K562 (cell line): ENCODE measurements at regions not wholly inside any gene's neighbourhood (a gene's known extent, or its start where the extent isn't known, plus 50 kb on each side); places are given as distances from the start of the nearest gene placed in this dataset.

Source experiments
- ATAC-seq: fragments of 200-7000 bp; cut with Tn5 transposase; 3 replicates; pipeline ENCODE4 v1.9.1; 2020; ENCODE audit warnings: moderate library complexity
- BruUV-seq: library from RNA; stranded (reverse); fragments of 400-500 nt; replicated peaks from 2 replicates; lab custom pipeline; 2021; lab: Mats Ljungman, UMichigan
- CTCF ChIA-PET: fragments of 300-600 bp; formaldehyde crosslinking; extraction: SDS; loops from one replicate; lab custom pipeline; 2021; ENCODE audit warnings: low intra/inter-chr PET ratio; lab: Yijun Ruan, JAX
- POLR2A ChIA-PET: fragments of 300-600, 350-650 bp; sonication (Branson Sonifier 250); formaldehyde crosslinking; extraction: SDS; loops from one replicate; lab custom pipeline; 2021; ENCODE audit warnings: antibody characterized with exemption, inconsistent platforms; lab: Yijun Ruan, JAX
- DNase-seq, 4 experiments: peaks; one replicate each; pipeline versions ENCODE4 v3.0.0 to v3.0.0-alpha.2; 2011 to 2018; ENCODE audit warnings: low spot score in 3 of 4, mixed read lengths in 3 of 4; ENCODE audit errors: extremely low read depth in 1 of 4
- FAIRE-seq: peaks from 2 replicates; lab custom pipeline; 2011; peaks lifted over from hg19 to GRCh38; lab: Jason Lieb, UNC
- H2AFZ ChIP-seq: 2 replicates; pipeline ENCODE4 v1.6.0; 2011; ENCODE audit warnings: low read depth, low read length, control low read depth, inconsistent platforms
- H3K27ac ChIP-seq: fragments of 200-600 bp; 3 replicates; pipeline ENCODE4 v1.8.0; 2011; ENCODE audit warnings: low read depth, mild to moderate bottlenecking, control low read depth, inconsistent platforms, low read length, moderate library complexity, mixed read lengths; ENCODE audit errors: extremely low read depth
- H3K27me3 ChIP-seq, 2 experiments: fragments of 300-600 bp in 1 of 2; 2 replicates in 1 of 2; 3 replicates in 1 of 2; pipeline versions ENCODE4 v1.6.0 to v1.8.0; 2011; ENCODE audit warnings: inconsistent platforms in 2 of 2, low read length in 2 of 2, mild to moderate bottlenecking in 1 of 2, mixed read lengths in 1 of 2, moderate library complexity in 1 of 2; ENCODE audit not compliant: control insufficient read depth in 2 of 2, insufficient read depth in 2 of 2
- H3K36me3 ChIP-seq: fragments of 300-600 bp; 3 replicates; pipeline ENCODE4 v1.8.0; 2011; ENCODE audit warnings: mild to moderate bottlenecking, low read length, inconsistent platforms; ENCODE audit not compliant: control insufficient read depth, insufficient read depth
- H3K4me1 ChIP-seq, 2 experiments: fragments of 200-600 bp in 1 of 2; replicated peaks in 1 of 2; 2 replicates in 1 of 2; 3 replicates in 1 of 2; pipeline versions ENCODE4 v1.5.1 to v1.8.0; 2011; ENCODE audit warnings: inconsistent platforms in 2 of 2, low read length in 2 of 2, mild to moderate bottlenecking in 1 of 2, mixed read lengths in 1 of 2, moderate library complexity in 1 of 2; ENCODE audit not compliant: control insufficient read depth in 2 of 2, insufficient read depth in 2 of 2
- H3K4me2 ChIP-seq: 2 replicates; pipeline ENCODE4 v1.6.1; 2011; ENCODE audit warnings: low read length, control low read depth, inconsistent platforms, mixed read lengths; ENCODE audit not compliant: insufficient read depth
- H3K4me3 ChIP-seq: fragments of 200-600 bp; sonication (generic), shearing (Covaris generic); 2 replicates; pipeline ENCODE4 v1.5.1; 2016; ENCODE audit warnings: control low read depth, inconsistent platforms
- H3K79me2 ChIP-seq: fragments of 200-600 bp; 3 replicates; pipeline ENCODE4 v1.8.0; 2011; ENCODE audit warnings: low read length, inconsistent platforms; ENCODE audit not compliant: control insufficient read depth, insufficient read depth
- H3K9ac ChIP-seq, 2 experiments: 2 replicates each; pipeline versions ENCODE4 v1.6.0 to v1.6.1; 2011; ENCODE audit warnings: low read depth in 2 of 2, low read length in 2 of 2, control low read depth in 1 of 2, inconsistent platforms in 1 of 2, mild to moderate bottlenecking in 1 of 2, mixed read lengths in 1 of 2; ENCODE audit not compliant: insufficient read depth in 1 of 2
- H3K9me1 ChIP-seq: one replicate; pipeline ENCODE4 v1.6.0; 2011; ENCODE audit warnings: inconsistent platforms, mild to moderate bottlenecking, low read length, moderate library complexity; ENCODE audit not compliant: control insufficient read depth, insufficient read depth
- H3K9me3 ChIP-seq: replicated peaks from 2 replicates; pipeline ENCODE4 v1.5.1; 2011; ENCODE audit warnings: low read depth, low read length, inconsistent platforms; ENCODE audit not compliant: control insufficient read depth, insufficient read depth
- H4K20me1 ChIP-seq: replicated peaks from 2 replicates; pipeline ENCODE4 v1.6.1; 2011; ENCODE audit warnings: low read length, inconsistent platforms, mixed read lengths; ENCODE audit not compliant: control insufficient read depth, insufficient read depth
- ARID3A ChIP-seq: IDR thresholded peaks from 2 replicates; pipeline ENCODE4 v1.6.1; 2012; ENCODE audit warnings: low read depth, low read length, improper control_type of control experiment, borderline replicate concordance
- CGGBP1 ChIP-seq: fragments of 250-450 bp; sonication (Bioruptor Pico); IDR thresholded peaks from 2 replicates; pipeline ENCODE4 v1.9.0; 2021; ENCODE audit warnings: mild to moderate bottlenecking
- CXXC5 ChIP-seq: fragments of 250-450 bp; sonication (Bioruptor Pico); IDR thresholded peaks from 2 replicates; pipeline ENCODE4 v1.8.0; 2022; ENCODE audit warnings: inconsistent platforms, mild to moderate bottlenecking, moderate library complexity
- IRF9 ChIP-seq: fragments of 450-650 bp; IDR thresholded peaks from 2 replicates; pipeline ENCODE4 v1.6.1; 2016; ENCODE audit warnings: missing biosample characterization, missing genetic modification characterization
- KLF16 ChIP-seq: IDR thresholded peaks from 2 replicates; pipeline ENCODE4 v1.6.1; 2016; ENCODE audit warnings: antibody characterized with exemption
- L3MBTL2 ChIP-seq: fragments of 450-650 bp; IDR thresholded peaks from 2 replicates; pipeline ENCODE4 v1.6.1; 2016; ENCODE audit warnings: mild to moderate bottlenecking, moderate library complexity
- MAFK ChIP-seq: IDR thresholded peaks from 2 replicates; pipeline ENCODE4 v1.6.1; 2011; ENCODE audit warnings: low read length, improper control_type of control experiment
- MCM5 ChIP-seq: fragments of 450-650 bp; IDR thresholded peaks from 2 replicates; pipeline ENCODE4 v1.6.1; 2016; ENCODE audit warnings: low read depth
- MED1 ChIP-seq: sonication (generic); formaldehyde crosslinking; IDR thresholded peaks from 2 replicates; pipeline ENCODE4 v1.8.1; 2023; ENCODE audit warnings: missing genetic modification reagents, borderline replicate concordance
- NBN ChIP-seq: fragments of 450-650 bp; IDR thresholded peaks from 2 replicates; pipeline ENCODE4 v1.6.1; 2016; ENCODE audit warnings: low read depth, mild to moderate bottlenecking
- TEAD4 ChIP-seq, 2 experiments: sonication (generic) in 1 of 2; formaldehyde crosslinking in 1 of 2; IDR thresholded peaks; 2 replicates each; pipeline versions ENCODE4 v1.6.1 to v1.8.0; 2012 to 2022; ENCODE audit warnings: borderline replicate concordance in 1 of 2, inconsistent platforms in 1 of 2, low read length in 1 of 2, mild to moderate bottlenecking in 1 of 2, missing genetic modification reagents in 1 of 2
- ZFP36 ChIP-seq: fragments of 150-350 bp; IDR thresholded peaks from 2 replicates; pipeline ENCODE4 v1.6.1; 2018; ENCODE audit warnings: low read length, low read depth; ENCODE audit not compliant: partially characterized antibody
- ZNF23 ChIP-seq: fragments of 250-450 bp; sonication (Bioruptor Pico); IDR thresholded peaks from 2 replicates; pipeline ENCODE4 v1.4.0; 2020; ENCODE audit warnings: mild to moderate bottlenecking
- whole genome bisulfite sequencing: fragments of 100-300 bp; shearing (Covaris generic); methylation state at CpG from one replicate; pipeline ENCODE4 v1.1.6; 2016; ENCODE audit warnings: low coverage, mixed read lengths; ENCODE audit not compliant: insufficient coverage; ENCODE audit errors: missing lambda C conversion rate; 5-methylcytosine and 5-hydroxymethylcytosine counted together
- in situ Hi-C: fragments of 300-500 bp; cut with MboI; formaldehyde crosslinking; loops from 4 replicates; pipeline ENCODE4 v1.15.0; 2018; ENCODE audit warnings: inconsistent platforms, mixed read lengths
- intact Hi-C: fragments of 100-400 bp; cut with micrococcal nuclease; formaldehyde crosslinking; loops from 2 replicates; pipeline ENCODE4 v1.14.2; 2022

- no peak for TF ChIP-seq ARID3A
- no peak for TF ChIP-seq IRF9 (tag)
- no peak for TF ChIP-seq TEAD4 (IDR thresholded peaks at IDR 0.05; ENCODE audit: low read length)
- no peak for TF ChIP-seq TEAD4 (CRISPR knock-in tag; IDR thresholded peaks at IDR 0.05; ENCODE audit: borderline replicate concordance)
- no peak for TF ChIP-seq MAFK
- no peak for TF ChIP-seq CXXC5 (CRISPR knock-in tag)
Observed at GRCh38 chrX:81728622-81729021, 526.7 kb downstream of the SH3BGRL start (continued).

- no peaks in the 10 kb centered on the region for H3K4me1 ChIP-seq
- H4K20me1 ChIP-seq, result no peaks in the 10 kb centered on the region
- FAIRE-seq (no peak), ATAC-seq (no peak)
- intact Hi-C loops (no loop called here), in situ Hi-C loops (no loop called here)
- H3K9me1 ChIP-seq, result no peaks in the 10 kb centered on the region
- H3K9me3 ChIP-seq, result no peaks in the 10 kb centered on the region
- no peak overlapping the region for H3K4me2 ChIP-seq
- H3K79me2 ChIP-seq, result no peaks in the 10 kb centered on the region
- CTCF ChIA-PET, result no interaction called here
- BruUV-seq, result no TSS peak
- no peak overlapping the region for H3K9ac ChIP-seq
- H3K4me3 ChIP-seq, result no peak overlapping the region
- no peak for TF ChIP-seq KLF16
- TF ChIP-seq MED1 (CRISPR knock-in tag), result no peak
- no peak for TF ChIP-seq NBN
- no peak for TF ChIP-seq MCM5
- peak; percentile 40 for TF ChIP-seq ZFP36
- no peak for TF ChIP-seq ZNF23 (CRISPR knock-in tag)
- no peak for TF ChIP-seq CGGBP1 (CRISPR knock-in tag)
- TF ChIP-seq L3MBTL2, result no peak
- TF ChIP-seq, all 486 proteins: peak for 1
- Histone ChIP-seq H2AFZ (no peak overlapping the region), H3K27ac (no peak overlapping the region), H3K27me3 (no peaks in the 10 kb centered on the region), H3K36me3 (no peaks in the 10 kb centered on the region)
- DNase-seq, result no peak
- 0% methylated on average over 4 of the region's 4 CpGs for WGBS
- POLR2A ChIA-PET, result no interaction called here
Observed at GRCh38 chrX:81729269-81729777, 527.4 kb downstream of the SH3BGRL start.
